HepG2 (cell line): ENCODE measurements at regions not wholly inside any gene's neighbourhood (a gene's known extent, or its start where the extent isn't known, plus 50 kb on each side); places are given as distances from the start of the nearest gene placed in this dataset.

ENCODE experiments used
- ATAC-seq: fragments of 200-7000 bp; cut with Tn5 transposase; 3 replicates; pipeline ENCODE4 v1.9.1; 2020; ENCODE audit warnings: mild to moderate bottlenecking, moderate library complexity
- BruUV-seq: library from RNA; stranded (reverse); fragments of 400-500 nt; replicated peaks from 2 replicates; lab custom pipeline; 2021; lab: Mats Ljungman, UMichigan
- CTCF ChIA-PET: fragments of 300-600 bp; formaldehyde crosslinking; extraction: SDS; loops from one replicate; lab custom pipeline; 2021; ENCODE audit warnings: low total read pairs, inconsistent platforms, low intra/inter-chr PET ratio; lab: Yijun Ruan, JAX
- POLR2A ChIA-PET: fragments of 350-600 bp; sonication (Branson Sonifier 250); formaldehyde crosslinking; loops from one replicate; lab custom pipeline; 2020; ENCODE audit warnings: antibody characterized with exemption, inconsistent platforms; lab: Yijun Ruan, JAX
- DNase-seq: peaks from one replicate; pipeline ENCODE4 v3.0.0-alpha.2; 2015; ENCODE audit warnings: low spot score
- FAIRE-seq: peaks from 3 replicates; lab custom pipeline; 2011; peaks lifted over from hg19 to GRCh38; lab: Jason Lieb, UNC
- H2AFZ ChIP-seq: one replicate; pipeline ENCODE4 v1.6.1; 2011; ENCODE audit warnings: low read length, inconsistent platforms
- H3K27ac ChIP-seq: fragments of 300-600 bp; 3 replicates; pipeline ENCODE4 v1.8.0; 2011; ENCODE audit warnings: mixed run types, mild to moderate bottlenecking, mixed read lengths, low read length, inconsistent platforms; ENCODE audit not compliant: insufficient read depth; ENCODE audit errors: extremely low read length
- H3K27me3 ChIP-seq, 2 experiments: fragments of 200-600 bp in 1 of 2; 2 replicates in 1 of 2; 3 replicates in 1 of 2; pipeline versions ENCODE4 v1.6.0 to v1.8.0; 2011; ENCODE audit warnings: low read length in 2 of 2, mild to moderate bottlenecking in 2 of 2, moderate library complexity in 2 of 2, inconsistent platforms in 1 of 2; ENCODE audit not compliant: insufficient read depth in 2 of 2, control insufficient read depth in 1 of 2
- H3K36me3 ChIP-seq, 2 experiments: fragments of 200-600 bp in 1 of 2; replicated peaks in 1 of 2; 2 replicates in 1 of 2; 3 replicates in 1 of 2; pipeline versions ENCODE4 v1.5.1 to v1.8.0; 2011; ENCODE audit warnings: low read length in 2 of 2, inconsistent platforms in 1 of 2; ENCODE audit not compliant: insufficient read depth in 2 of 2, control insufficient read depth in 1 of 2
- H3K4me1 ChIP-seq: 2 replicates; pipeline ENCODE4 v1.5.1; 2012; ENCODE audit warnings: low read length, inconsistent platforms; ENCODE audit not compliant: insufficient read depth
- H3K4me2 ChIP-seq: 2 replicates; pipeline ENCODE4 v1.6.0; 2011; ENCODE audit warnings: low read depth, low read length, inconsistent platforms
- H3K4me3 ChIP-seq, 3 experiments: fragments of 200-600 bp in 1 of 3; sonication (generic), shearing (Covaris generic) in 1 of 3; replicated peaks in 1 of 3; 2 replicates each; pipeline ENCODE4 v1.5.1; 2011 to 2016; ENCODE audit warnings: low read length in 3 of 3, inconsistent platforms in 2 of 3, low read depth in 2 of 3, mild to moderate bottlenecking in 2 of 3, control low read depth in 1 of 3, mixed read lengths in 1 of 3; ENCODE audit not compliant: insufficient read depth in 1 of 3
- H3K79me2 ChIP-seq: one replicate; pipeline ENCODE4 v1.6.1; 2011; ENCODE audit warnings: low read length, inconsistent platforms; ENCODE audit not compliant: insufficient read depth
- H3K9ac ChIP-seq: 2 replicates; pipeline ENCODE4 v1.6.0; 2011; ENCODE audit warnings: mild to moderate bottlenecking, low read depth, low read length, inconsistent platforms; ENCODE audit not compliant: insufficient read depth
- H3K9me3 ChIP-seq: 2 replicates; pipeline ENCODE4 v1.5.1; 2012; ENCODE audit warnings: mild to moderate bottlenecking, low read length
- H4K20me1 ChIP-seq: 2 replicates; pipeline ENCODE4 v1.6.0; 2011; ENCODE audit warnings: inconsistent platforms, mild to moderate bottlenecking, low read length, moderate library complexity; ENCODE audit not compliant: insufficient read depth
- AHDC1 ChIP-seq: sonication (generic); formaldehyde crosslinking; IDR thresholded peaks from 2 replicates; pipeline ENCODE4 v1.5.1; 2020; ENCODE audit warnings: mild to moderate bottlenecking, missing genetic modification reagents, borderline replicate concordance
- GTF3A ChIP-seq: sonication (generic); formaldehyde crosslinking; conservative IDR thresholded peaks from 2 replicates; pipeline ENCODE4 v1.4.0; 2020; ENCODE audit warnings: mild to moderate bottlenecking, missing genetic modification reagents
- KDM6A ChIP-seq: IDR thresholded peaks from 2 replicates; pipeline ENCODE4 v1.6.1; 2016; ENCODE audit warnings: low read depth
- KLF12 ChIP-seq: sonication (generic); formaldehyde crosslinking; IDR thresholded peaks from 2 replicates; pipeline ENCODE4 v1.4.0; 2020; ENCODE audit warnings: missing genetic modification reagents, borderline replicate concordance
- MAFK ChIP-seq, 2 experiments: IDR thresholded peaks in 1 of 2; conservative IDR thresholded peaks in 1 of 2; 2 replicates each; pipeline ENCODE4 v1.6.1; 2011; ENCODE audit warnings: improper control_type of control experiment in 2 of 2, low read length in 2 of 2
- NFIC ChIP-seq: IDR thresholded peaks from 2 replicates; pipeline ENCODE4 v1.6.1; 2012; ENCODE audit warnings: mild to moderate bottlenecking, low read length, inconsistent platforms
- PCBP2 ChIP-seq: fragments of 200-400 bp; formaldehyde crosslinking; optimal IDR thresholded peaks from 2 replicates; pipeline ENCODE3; 2018; ENCODE audit warnings: low read length, low read depth; ENCODE audit not compliant: poor library complexity, severe bottlenecking
- RNF219 ChIP-seq: sonication (generic); formaldehyde crosslinking; IDR thresholded peaks from 2 replicates; pipeline ENCODE4 v1.5.0; 2020; ENCODE audit warnings: mild to moderate bottlenecking, missing genetic modification reagents
- SNRNP70 ChIP-seq: fragments of 200-400 bp; formaldehyde crosslinking; IDR thresholded peaks from 2 replicates; pipeline ENCODE4 v1.6.1; 2017; ENCODE audit warnings: mild to moderate bottlenecking, low read depth, low read length, moderate library complexity
- SP1 ChIP-seq, 2 experiments: fragments of 450-650 bp in 1 of 2; sonication (generic) in 1 of 2; formaldehyde crosslinking in 1 of 2; IDR thresholded peaks; 2 replicates each; pipeline versions ENCODE4 v1.4.0 to v1.6.1; 2016 to 2020; ENCODE audit warnings: missing genetic modification reagents in 1 of 2
- TGIF2 ChIP-seq: IDR thresholded peaks from 2 replicates; pipeline ENCODE4 v1.6.1; 2016; ENCODE audit warnings: control low read depth, missing compliant biosample characterization
- TIGD3 ChIP-seq: sonication (generic); formaldehyde crosslinking; IDR thresholded peaks from 2 replicates; pipeline ENCODE4 v1.5.1; 2020; ENCODE audit warnings: mild to moderate bottlenecking, missing genetic modification reagents, borderline replicate concordance
- ZMYM4 ChIP-seq: sonication (generic); formaldehyde crosslinking; IDR thresholded peaks from 2 replicates; pipeline ENCODE4 v1.8.1; 2023; ENCODE audit warnings: mild to moderate bottlenecking, missing genetic modification reagents
- ZNF558 ChIP-seq: sonication (generic); formaldehyde crosslinking; IDR thresholded peaks from 2 replicates; pipeline ENCODE4 v1.9.0; 2022; ENCODE audit warnings: mild to moderate bottlenecking, missing genetic modification reagents, borderline replicate concordance
- ZNF589 ChIP-seq: sonication (generic); formaldehyde crosslinking; conservative IDR thresholded peaks from 2 replicates; pipeline ENCODE4 v1.8.0; 2022; ENCODE audit warnings: mild to moderate bottlenecking, moderate library complexity, missing genetic modification reagents
- ZNF777 ChIP-seq: sonication (generic); formaldehyde crosslinking; IDR thresholded peaks from 2 replicates; pipeline ENCODE4 v1.4.0; 2020; ENCODE audit warnings: missing genetic modification reagents
- WGBS: methylation state at CpG from one replicate; pipeline ENCODE4 v1.1.6; 2017; ENCODE audit warnings: low lambda C conversion rate; 5-methylcytosine and 5-hydroxymethylcytosine counted together
- in situ Hi-C: cut with HindIII; loops from 2 replicates; pipeline ENCODE4 v1.10.0; 2017; ENCODE audit warnings: low pct_unique_long_range_greater_than_20kb; ENCODE audit not compliant: extremely low pct_ligation_motif_present
- intact Hi-C: fragments of 100-400 bp; cut with micrococcal nuclease; formaldehyde crosslinking; loops from one replicate; pipeline ENCODE4 v1.10.0; 2022; ENCODE audit not compliant: unreplicated experiment

GRCh38 chr11:128187835-128188234 is 399.5 kb downstream of the ETS1 start (continued):
- no peak for TF ChIP-seq RNF219
- TF ChIP-seq TGIF2: no peak
- TF ChIP-seq MAFK (conservative IDR thresholded peaks at IDR 0.05 in 1 of 2, IDR thresholded peaks at IDR 0.05 in 1 of 2; ENCODE audit: low read length in 2 of 2): no peak
- TF ChIP-seq AHDC1 (CRISPR knock-in tag): no peak

- no TSS peak for BruUV-seq
- ATAC-seq (no peak), DNase-seq (no peak), FAIRE-seq (no peak)
- H3K79me2 ChIP-seq: no peaks in the 10 kb centered on the region
- no peaks in the 10 kb centered on the region for H3K36me3 ChIP-seq
- no peak overlapping the region for H2AFZ ChIP-seq
- no peak overlapping the region for H3K4me3 ChIP-seq
- ChIA-PET CTCF (no interaction called here), POLR2A (no interaction called here)
- H3K27me3 ChIP-seq: no peaks in the 10 kb centered on the region
- intact Hi-C loops: no loop called here
- H4K20me1 ChIP-seq: no peaks in the 10 kb centered on the region
- in situ Hi-C loops: no loop called here
- H3K4me1 ChIP-seq: no peaks in the 10 kb centered on the region
- no peak overlapping the region for H3K9ac ChIP-seq
- no peak overlapping the region for H3K27ac ChIP-seq
- no peaks in the 10 kb centered on the region for H3K9me3 ChIP-seq
- no peak overlapping the region for H3K4me2 ChIP-seq
- 2% methylated on average over 4 of the region's 4 CpGs for WGBS
- TF ChIP-seq SP1 (IDR thresholded peaks at IDR 0.05): no peak
- TF ChIP-seq SP1 (CRISPR knock-in tag; IDR thresholded peaks at IDR 0.05): no peak
- no peak for TF ChIP-seq GTF3A (CRISPR knock-in tag)
- no peak for TF ChIP-seq PCBP2
- TF ChIP-seq SNRNP70: no peak
- no peak for TF ChIP-seq NFIC
- TF ChIP-seq KDM6A: no peak
- TF ChIP-seq ZMYM4: no peak
- TF ChIP-seq ZNF777 (CRISPR knock-in tag): no peak
- TF ChIP-seq ZNF589 (CRISPR knock-in tag): no peak
- TF ChIP-seq ZNF558 (CRISPR knock-in tag): no peak
- TF ChIP-seq KLF12 (CRISPR knock-in tag): no peak
- no peak for TF ChIP-seq TIGD3
Observed at GRCh38 chr11:128187377-128187776, 400.0 kb downstream of the ETS1 start.
